ENCODE measurements at regions not wholly inside any gene's neighbourhood (a gene's known extent, or its start where the extent isn't known, plus 50 kb on each side); places are given as distances from the start of the nearest gene placed in this dataset.

- CTCF ChIA-PET = no interaction called here
- H3K27ac ChIP-seq (ENCODE audit: low read depth, low read length, poor library complexity, severe bottlenecking) = no peak overlapping the region
- H3K4me1 ChIP-seq (ENCODE audit: insufficient read depth, low read length, poor library complexity, severe bottlenecking) = no peaks in the 10 kb centered on the region
- H3K36me3 ChIP-seq (ENCODE audit: insufficient read depth, low read length, poor library complexity, severe bottlenecking) = no peaks in the 10 kb centered on the region
- no peak overlapping the region for H3K4me3 ChIP-seq (ENCODE audit: low read depth, low read length, poor library complexity, severe bottlenecking)
- H3K27me3 ChIP-seq (replicated peaks; ENCODE audit: insufficient read depth, low read depth, low read length, poor library complexity) = peaks cover 42% of the 10 kb centered on the region
- TF ChIP-seq CTCF (conservative IDR thresholded peaks at IDR 0.05; ENCODE audit: low read depth, low read length) (no peak), EZH2 (IDR thresholded peaks at IDR 0.05; ENCODE audit: borderline replicate concordance, low read depth, low read length, poor library complexity, severe bottlenecking) (no peak)
- BruUV-seq (replicated peaks) = no TSS peak
- POLR2A ChIA-PET (ENCODE audit: low non-redundant PET) = no interaction called here
- intact Hi-C loops (cut with micrococcal nuclease; ENCODE audit: unreplicated experiment) = no loop called here
- no peaks in the 10 kb centered on the region for H3K9me3 ChIP-seq (ENCODE audit: low read depth, low read length, poor library complexity, severe bottlenecking)
- no peak for DNase-seq (ENCODE audit: low spot score)
Observed at GRCh38 chr12:131279281-131279921, 325.7 kb downstream of the ADGRD1 start.

GRCh38 chr12:131280426-131280825 lies 326.7 kb downstream of the ADGRD1 start:
- ChIA-PET POLR2A (ENCODE audit: low non-redundant PET) (no interaction called here), CTCF (no interaction called here)
- Histone ChIP-seq H3K9me3 (ENCODE audit: low read depth, low read length, poor library complexity, severe bottlenecking) (no peaks in the 10 kb centered on the region), H3K4me3 (ENCODE audit: low read depth, low read length, poor library complexity, severe bottlenecking) (no peak overlapping the region), H3K27me3 (replicated peaks; ENCODE audit: insufficient read depth, low read depth, low read length, poor library complexity) (peaks cover 32% of the 10 kb centered on the region), H3K36me3 (ENCODE audit: insufficient read depth, low read length, poor library complexity, severe bottlenecking) (no peaks in the 10 kb centered on the region), H3K4me1 (ENCODE audit: insufficient read depth, low read length, poor library complexity, severe bottlenecking) (no peaks in the 10 kb centered on the region), H3K27ac (ENCODE audit: low read depth, low read length, poor library complexity, severe bottlenecking) (no peak overlapping the region)
- no peak for DNase-seq (ENCODE audit: low spot score)
- BruUV-seq (replicated peaks) = no TSS peak
- intact Hi-C loops (cut with micrococcal nuclease; ENCODE audit: unreplicated experiment) = no loop called here
- TF ChIP-seq CTCF (conservative IDR thresholded peaks at IDR 0.05; ENCODE audit: low read depth, low read length) (no peak), EZH2 (IDR thresholded peaks at IDR 0.05; ENCODE audit: borderline replicate concordance, low read depth, low read length, poor library complexity, severe bottlenecking) (no peak)

- intact Hi-C loops (cut with micrococcal nuclease; ENCODE audit: unreplicated experiment) = no loop called here
- ChIA-PET CTCF (no interaction called here), POLR2A (ENCODE audit: low non-redundant PET) (no interaction called here)
- H3K4me3 ChIP-seq (ENCODE audit: low read depth, low read length, poor library complexity, severe bottlenecking) = no peak overlapping the region
- H3K4me1 ChIP-seq (ENCODE audit: insufficient read depth, low read length, poor library complexity, severe bottlenecking) = no peaks in the 10 kb centered on the region
- TF ChIP-seq EZH2 (IDR thresholded peaks at IDR 0.05; ENCODE audit: borderline replicate concordance, low read depth, low read length, poor library complexity, severe bottlenecking) (no peak), CTCF (conservative IDR thresholded peaks at IDR 0.05; ENCODE audit: low read depth, low read length) (no peak)
- H3K27ac ChIP-seq (ENCODE audit: low read depth, low read length, poor library complexity, severe bottlenecking) = no peak overlapping the region
- no peak for DNase-seq (ENCODE audit: low spot score)
- no TSS peak for BruUV-seq (replicated peaks)
- H3K36me3 ChIP-seq (ENCODE audit: insufficient read depth, low read length, poor library complexity, severe bottlenecking) = no peaks in the 10 kb centered on the region
- peaks cover 26% of the 10 kb centered on the region for H3K27me3 ChIP-seq (replicated peaks; ENCODE audit: insufficient read depth, low read depth, low read length, poor library complexity)
- no peaks in the 10 kb centered on the region for H3K9me3 ChIP-seq (ENCODE audit: low read depth, low read length, poor library complexity, severe bottlenecking)
Observed at GRCh38 chr12:131281016-131281415, 327.3 kb downstream of the ADGRD1 start.
